IMR-90 (cell line): ENCODE measurements at regions not wholly inside any gene's neighbourhood (a gene's known extent, or its start where the extent isn't known, plus 50 kb on each side); places are given as distances from the start of the nearest gene placed in this dataset.

Experiments used
- ATAC-seq: fragments of 200-7000 bp; cut with Tn5 transposase; 2 replicates; pipeline ENCODE4 v1.9.1; 2020; ENCODE audit warnings: low read depth, mild to moderate bottlenecking, moderate library complexity
- BruUV-seq: library from RNA; stranded (reverse); fragments of 400-500 nt; replicated peaks from 2 replicates; lab custom pipeline; 2021; lab: Mats Ljungman, UMichigan
- CTCF ChIA-PET: fragments of 300-600 bp; formaldehyde crosslinking; extraction: SDS; loops from one replicate; lab custom pipeline; 2021; ENCODE audit warnings: antibody characterized with exemption; lab: Yijun Ruan, JAX
- POLR2A ChIA-PET: fragments of 300-600 bp; sonication (Branson Sonifier 250); formaldehyde crosslinking; loops from one replicate; lab custom pipeline; 2022; ENCODE audit warnings: antibody characterized with exemption; ENCODE audit not compliant: unreplicated experiment; lab: Charles Lee
- DNase-seq: peaks from one replicate; pipeline ENCODE4 v3.0.0; 2013
- H2AFZ ChIP-seq: replicated peaks from 2 replicates; pipeline ENCODE3; 2013; ENCODE audit warnings: low read length, mild to moderate bottlenecking; ENCODE audit not compliant: poor library complexity
- H2AK5ac ChIP-seq: 2 replicates; pipeline ENCODE4 v1.6.1; 2013; ENCODE audit warnings: low read depth, low read length, inconsistent platforms
- H2AK9ac ChIP-seq: replicated peaks from 2 replicates; pipeline ENCODE3; 2013; ENCODE audit warnings: mild to moderate bottlenecking, low read depth, low read length, moderate library complexity; ENCODE audit not compliant: poor library complexity
- H2BK120ac ChIP-seq: 2 replicates; pipeline ENCODE4 v1.6.1; 2013; ENCODE audit warnings: low read depth, low read length, inconsistent platforms
- H2BK15ac ChIP-seq: 3 replicates; pipeline ENCODE4 v1.6.1; 2013; ENCODE audit warnings: low read depth, low read length, inconsistent platforms
- H2BK20ac ChIP-seq: 2 replicates; pipeline ENCODE4 v1.6.1; 2013; ENCODE audit warnings: low read depth, mild to moderate bottlenecking, inconsistent platforms, low read length, moderate library complexity
- H2BK5ac ChIP-seq: 2 replicates; pipeline ENCODE4 v1.6.1; 2013; ENCODE audit warnings: mild to moderate bottlenecking, low read depth, low read length, inconsistent platforms; ENCODE audit not compliant: poor library complexity, severe bottlenecking
- H3K14ac ChIP-seq: replicated peaks from 2 replicates; pipeline ENCODE4 v1.6.1; 2013; ENCODE audit warnings: low read depth, low read length, inconsistent platforms
- H3K18ac ChIP-seq: 2 replicates; pipeline ENCODE4 v1.6.1; 2013; ENCODE audit warnings: low read depth, low read length, control low read depth
- H3K23ac ChIP-seq: 2 replicates; pipeline ENCODE4 v1.6.1; 2013; ENCODE audit warnings: low read depth, low read length, inconsistent platforms
- H3K27ac ChIP-seq: 2 replicates; pipeline ENCODE4 v1.5.1; 2013; ENCODE audit warnings: mild to moderate bottlenecking, control low read depth, low read length; ENCODE audit not compliant: insufficient read depth
- H3K27me3 ChIP-seq: 2 replicates; pipeline ENCODE4 v1.6.1; 2013; ENCODE audit warnings: low read length; ENCODE audit not compliant: control insufficient read depth, insufficient read depth
- H3K36me3 ChIP-seq: 2 replicates; pipeline ENCODE4 v1.6.1; 2013; ENCODE audit warnings: low read length, mixed read lengths; ENCODE audit not compliant: control insufficient read depth, insufficient read depth
- H3K4ac ChIP-seq: 2 replicates; pipeline ENCODE4 v1.6.1; 2013; ENCODE audit warnings: low read depth, low read length, inconsistent platforms
- H3K4me1 ChIP-seq: 2 replicates; pipeline ENCODE4 v1.6.1; 2013; ENCODE audit warnings: low read length, mixed read lengths; ENCODE audit not compliant: control insufficient read depth, insufficient read depth
- H3K4me2 ChIP-seq: 2 replicates; pipeline ENCODE4 v1.6.1; 2013; ENCODE audit warnings: low read depth, mild to moderate bottlenecking, control low read depth, low read length, moderate library complexity
- H3K4me3 ChIP-seq: 2 replicates; pipeline ENCODE4 v1.5.1; 2013; ENCODE audit warnings: low read depth, mild to moderate bottlenecking, control low read depth, low read length, moderate library complexity; ENCODE audit not compliant: insufficient read depth
- H3K56ac ChIP-seq: 2 replicates; pipeline ENCODE4 v1.6.1; 2013; ENCODE audit warnings: low read length, inconsistent platforms; ENCODE audit not compliant: insufficient read depth; ENCODE audit errors: extremely low read depth
- H3K79me1 ChIP-seq, 2 experiments: 2 replicates each; pipeline ENCODE4 v1.6.1; 2013; ENCODE audit warnings: low read length in 2 of 2, inconsistent platforms in 1 of 2, low read depth in 1 of 2
- H3K9ac ChIP-seq: 2 replicates; pipeline ENCODE4 v1.6.1; 2013; ENCODE audit warnings: low read depth, low read length, control low read depth
- H3K9me1 ChIP-seq: 2 replicates; pipeline ENCODE4 v1.6.1; 2013; ENCODE audit warnings: low read length, inconsistent platforms; ENCODE audit not compliant: insufficient read depth
- H3K9me3 ChIP-seq: 2 replicates; pipeline ENCODE4 v1.6.1; 2013; ENCODE audit warnings: low read length; ENCODE audit not compliant: control insufficient read depth, insufficient read depth
- H4K20me1 ChIP-seq: 2 replicates; pipeline ENCODE4 v1.6.1; 2013; ENCODE audit warnings: low read length, inconsistent platforms; ENCODE audit not compliant: insufficient read depth
- H4K5ac ChIP-seq: 2 replicates; pipeline ENCODE4 v1.6.1; 2013; ENCODE audit warnings: mild to moderate bottlenecking, low read depth, low read length, control low read depth
- H4K8ac ChIP-seq, 2 experiments: 2 replicates each; pipeline ENCODE4 v1.6.1; 2013; ENCODE audit warnings: low read depth in 2 of 2, low read length in 2 of 2, control low read depth in 1 of 2, inconsistent platforms in 1 of 2
- H4K91ac ChIP-seq: 2 replicates; pipeline ENCODE4 v1.6.1; 2013; ENCODE audit warnings: low read depth, low read length, inconsistent platforms; ENCODE audit not compliant: insufficient read depth
- ELK1 ChIP-seq: fragments of 150-350 bp; IDR thresholded peaks from 2 replicates; pipeline ENCODE4 v1.6.1; 2016; ENCODE audit warnings: low read depth, mild to moderate bottlenecking, low read length, moderate library complexity, borderline replicate concordance
- RCOR1 ChIP-seq: IDR thresholded peaks from 2 replicates; pipeline ENCODE4 v1.6.1; 2012; ENCODE audit warnings: mild to moderate bottlenecking, low read length, improper control_type of control experiment; ENCODE audit not compliant: insufficient replicate concordance
- USF2 ChIP-seq: fragments of 150-350 bp; IDR thresholded peaks from 2 replicates; pipeline ENCODE4 v1.6.1; 2017; ENCODE audit warnings: mild to moderate bottlenecking, antibody characterized with exemption, low read length, low read depth
- WGBS, 2 experiments: methylation state at CpG; one replicate each; pipeline versions ENCODE4 v1.1.5 to v1.1.7; 2013; ENCODE audit warnings: missing lambda C conversion rate in 2 of 2; ENCODE audit not compliant: insufficient read length in 1 of 2; ENCODE audit errors: extremely low coverage in 2 of 2; 5-methylcytosine and 5-hydroxymethylcytosine counted together
- dilution Hi-C: fragments of 300-500 bp; cut with HindIII; formaldehyde crosslinking; loops from one replicate; pipeline ENCODE4 v1.14.3; 2018; ENCODE audit warnings: low sequenced_read_pairs; ENCODE audit not compliant: unreplicated experiment
- in situ Hi-C: fragments of 300-500 bp; cut with MboI; formaldehyde crosslinking; loops from 3 replicates; pipeline ENCODE4 v1.14.3; 2019; ENCODE audit warnings: low sequenced_read_pairs, inconsistent platforms, mixed read lengths
- intact Hi-C: fragments of 100-400 bp; cut with micrococcal nuclease; formaldehyde crosslinking; loops from 2 replicates; pipeline ENCODE4 v1.10.0; 2022

GRCh38 chr10:21015851-21016250 is 118.7 kb upstream of the NEBL start:
- H3K36me3 ChIP-seq = no peaks in the 10 kb centered on the region
- no peaks in the 10 kb centered on the region for H3K4me1 ChIP-seq
- no peak overlapping the region for H2AFZ ChIP-seq
- H3K4me3 ChIP-seq = no peak overlapping the region
- H2AK5ac ChIP-seq = no peak overlapping the region
- BruUV-seq = no TSS peak
- no peaks in the 10 kb centered on the region for H3K79me1 ChIP-seq
- no peak overlapping the region for H3K14ac ChIP-seq
- no peak overlapping the region for H3K18ac ChIP-seq
- no peak overlapping the region for H3K56ac ChIP-seq
- no peak overlapping the region for H3K4ac ChIP-seq
- H3K27ac ChIP-seq = no peak overlapping the region
- H3K9me3 ChIP-seq = peaks cover 3% of the 10 kb centered on the region; the same call in 1 of the 2 replicates
- DNase-seq (no peak), ATAC-seq (no peak)
- no peak overlapping the region for H2BK120ac ChIP-seq
- H2BK20ac ChIP-seq = no peak overlapping the region
- H3K4me2 ChIP-seq = no peak overlapping the region
- no peak overlapping the region for H2BK15ac ChIP-seq
- no peak overlapping the region for H2AK9ac ChIP-seq
- no peak overlapping the region for H4K8ac ChIP-seq
- H3K27me3 ChIP-seq = no peaks in the 10 kb centered on the region
- H4K91ac ChIP-seq = no peak overlapping the region
- CTCF ChIA-PET = no interaction called here
- no peak overlapping the region for H2BK5ac ChIP-seq
- H4K5ac ChIP-seq = no peak overlapping the region
- no peak overlapping the region for H3K23ac ChIP-seq
- no peak for TF ChIP-seq USF2
- TF ChIP-seq RCOR1 = no peak
- no peak for TF ChIP-seq ELK1
- no peaks in the 10 kb centered on the region for H4K20me1 ChIP-seq
- H3K9me1 ChIP-seq = no peaks in the 10 kb centered on the region
- no CpG with 5 or more reads among the region's 4 CpGs for WGBS, 2 experiments
- dilution Hi-C loops = no loop called here
- in situ Hi-C loops = no loop called here
- H3K9ac ChIP-seq = no peak overlapping the region
- intact Hi-C loops = no loop called here
- POLR2A ChIA-PET = no interaction called here
